H1 (cell line): ENCODE measurements at regions not wholly inside any gene's neighbourhood (a gene's known extent, or its start where the extent isn't known, plus 50 kb on each side); places are given as distances from the start of the nearest gene placed in this dataset.
A peak's percentile ranks its signal among the peaks of the same experiment; 100 is the strongest.

ENCODE experiments used
- CTCF ChIA-PET: fragments of 300-600 bp; sonication (Branson Sonifier 250); formaldehyde crosslinking; loops from one replicate; lab custom pipeline; 2021; ENCODE audit not compliant: partially characterized antibody; lab: Charles Lee
- POLR2A ChIA-PET: fragments of 300-600 bp; sonication (Branson Sonifier 250); formaldehyde crosslinking; loops from one replicate; lab custom pipeline; 2021; ENCODE audit warnings: inconsistent platforms; ENCODE audit not compliant: partially characterized antibody; lab: Charles Lee
- DNase-seq, 2 experiments: peaks; one replicate each; pipeline versions ENCODE4 v3.0.0 to v3.0.0-alpha.2; 2010 to 2022; ENCODE audit warnings: low spot score in 2 of 2, low read depth in 1 of 2, mixed read lengths in 1 of 2
- FAIRE-seq: peaks from 2 replicates; lab custom pipeline; 2011; peaks lifted over from hg19 to GRCh38; lab: Jason Lieb, UNC
- H2AFZ ChIP-seq: 2 replicates; pipeline ENCODE4 v1.8.1; 2012; ENCODE audit warnings: low read length, inconsistent platforms
- H2AK5ac ChIP-seq: 2 replicates; pipeline ENCODE4 v1.6.1; 2013; ENCODE audit warnings: low read depth, low read length
- H2BK120ac ChIP-seq: replicated peaks from 2 replicates; pipeline ENCODE3; 2013; ENCODE audit warnings: low read depth, low read length, inconsistent platforms
- H2BK12ac ChIP-seq: 2 replicates; pipeline ENCODE4 v1.6.1; 2013; ENCODE audit warnings: low read depth, low read length
- H2BK15ac ChIP-seq: 2 replicates; pipeline ENCODE4 v1.6.1; 2013; ENCODE audit warnings: low read length
- H2BK20ac ChIP-seq: 2 replicates; pipeline ENCODE4 v1.6.1; 2013; ENCODE audit warnings: low read length
- H2BK5ac ChIP-seq: 2 replicates; pipeline ENCODE4 v1.6.1; 2013; ENCODE audit warnings: low read depth, low read length
- H3K14ac ChIP-seq: 2 replicates; pipeline ENCODE4 v1.6.1; 2013; ENCODE audit warnings: inconsistent platforms; ENCODE audit not compliant: insufficient read length
- H3K18ac ChIP-seq: 2 replicates; pipeline ENCODE4 v1.6.1; 2013; ENCODE audit warnings: low read length; ENCODE audit errors: extremely low read depth
- H3K23ac ChIP-seq: 2 replicates; pipeline ENCODE4 v1.6.1; 2013; ENCODE audit warnings: inconsistent platforms; ENCODE audit not compliant: insufficient read length
- H3K23me2 ChIP-seq: 2 replicates; pipeline ENCODE4 v1.6.1; 2013; ENCODE audit warnings: low read depth, low read length
- H3K27ac ChIP-seq: 2 replicates; pipeline ENCODE4 v1.6.1; 2011; ENCODE audit warnings: low read depth, low read length, inconsistent platforms
- H3K27me3 ChIP-seq, 4 experiments: replicated peaks in 1 of 4; 1 replicate in 1 of 4; 2 replicates in 3 of 4; pipeline versions ENCODE4 v1.6.1 to v1.8.1; 2011 to 2013; ENCODE audit warnings: low read length in 3 of 4, mild to moderate bottlenecking in 3 of 4, inconsistent platforms in 2 of 4, mixed read lengths in 2 of 4, moderate library complexity in 1 of 4; ENCODE audit not compliant: control insufficient read depth in 3 of 4, insufficient read depth in 3 of 4; ENCODE audit errors: extremely low read depth in 1 of 4
- H3K36me3 ChIP-seq, 4 experiments: 2 replicates each; pipeline versions ENCODE4 v1.6.1 to v1.8.1; 2011 to 2013; ENCODE audit warnings: mild to moderate bottlenecking in 4 of 4, low read length in 3 of 4, moderate library complexity in 2 of 4, control low read depth in 1 of 4, inconsistent platforms in 1 of 4; ENCODE audit not compliant: insufficient read depth in 4 of 4, control insufficient read depth in 2 of 4
- H3K4ac ChIP-seq: replicated peaks from 2 replicates; pipeline ENCODE3; 2013; ENCODE audit warnings: low read length, low read depth, mixed read lengths, inconsistent platforms; ENCODE audit not compliant: insufficient read length
- H3K4me1 ChIP-seq, 4 experiments: replicated peaks in 1 of 4; 1 replicate in 1 of 4; 2 replicates in 3 of 4; pipeline versions ENCODE4 v1.6.1 to v1.8.1; 2011 to 2013; ENCODE audit warnings: low read length in 3 of 4, inconsistent platforms in 2 of 4, mixed read lengths in 1 of 4; ENCODE audit not compliant: insufficient read depth in 4 of 4, control insufficient read depth in 3 of 4
- H3K4me2 ChIP-seq, 2 experiments: 2 replicates each; pipeline versions ENCODE4 v1.6.1 to v1.8.1; 2011 to 2013; ENCODE audit warnings: low read depth in 2 of 2, low read length in 2 of 2, control low read depth in 1 of 2, inconsistent platforms in 1 of 2, mild to moderate bottlenecking in 1 of 2; ENCODE audit not compliant: insufficient read depth in 1 of 2
- H3K4me3 ChIP-seq, 4 experiments: fragments of 200-600, 300-600 bp in 1 of 4; sonication (generic), shearing (Covaris generic), sonication (Bioruptor Twin) in 1 of 4; 2 replicates each; pipeline versions ENCODE4 v1.5.1 to v1.8.1; 2011 to 2016; ENCODE audit warnings: low read length in 4 of 4, low read depth in 3 of 4, control low read depth in 2 of 4, inconsistent platforms in 2 of 4, mild to moderate bottlenecking in 2 of 4, mixed read lengths in 1 of 4, moderate library complexity in 1 of 4; ENCODE audit not compliant: insufficient read depth in 2 of 4; ENCODE audit errors: extremely low read depth in 1 of 4
- H3K56ac ChIP-seq: replicated peaks from 2 replicates; pipeline ENCODE3; 2013; ENCODE audit warnings: low read depth, mild to moderate bottlenecking, mixed read lengths, low read length, inconsistent platforms; ENCODE audit not compliant: insufficient read length
- H3K79me1 ChIP-seq: 2 replicates; pipeline ENCODE4 v1.6.1; 2013; ENCODE audit warnings: low read depth, low read length, control low read depth
- H3K79me2 ChIP-seq, 2 experiments: 2 replicates each; pipeline versions ENCODE4 v1.6.1 to v1.8.1; 2012 to 2013; ENCODE audit warnings: low read length in 2 of 2, mild to moderate bottlenecking in 2 of 2, inconsistent platforms in 1 of 2; ENCODE audit not compliant: insufficient read depth in 2 of 2, control insufficient read depth in 1 of 2
- H3K9ac ChIP-seq, 4 experiments: replicated peaks in 1 of 4; 1 replicate in 1 of 4; 2 replicates in 3 of 4; pipeline versions ENCODE4 v1.6.1 to v1.8.1; 2011 to 2013; ENCODE audit warnings: low read depth in 3 of 4, low read length in 3 of 4, control low read depth in 2 of 4, mild to moderate bottlenecking in 2 of 4, moderate library complexity in 2 of 4, inconsistent platforms in 1 of 4; ENCODE audit errors: extremely low read depth in 1 of 4
- H3K9me3 ChIP-seq, 2 experiments: 2 replicates each; pipeline versions ENCODE4 v1.6.1 to v1.8.1; 2012 to 2013; ENCODE audit warnings: mild to moderate bottlenecking in 2 of 2, moderate library complexity in 2 of 2, control low read depth in 1 of 2, inconsistent platforms in 1 of 2, low read depth in 1 of 2, low read length in 1 of 2, mixed read lengths in 1 of 2; ENCODE audit not compliant: insufficient read depth in 2 of 2
- H4K20me1 ChIP-seq, 2 experiments: replicated peaks in 1 of 2; 2 replicates each; pipeline versions ENCODE3 to v1.8.1; 2011 to 2013; ENCODE audit warnings: inconsistent platforms in 2 of 2, low read length in 2 of 2, mild to moderate bottlenecking in 1 of 2; ENCODE audit not compliant: insufficient read depth in 2 of 2, control insufficient read depth in 1 of 2
- H4K5ac ChIP-seq: 2 replicates; pipeline ENCODE4 v1.6.1; 2013; ENCODE audit warnings: low read length, low read depth, mixed read lengths, inconsistent platforms; ENCODE audit not compliant: insufficient read length
- H4K8ac ChIP-seq: 2 replicates; pipeline ENCODE4 v1.8.0; 2013; ENCODE audit warnings: mild to moderate bottlenecking, moderate library complexity, low read length, inconsistent platforms; ENCODE audit not compliant: insufficient read depth; ENCODE audit errors: extremely low read depth
- H4K91ac ChIP-seq: replicated peaks from 2 replicates; pipeline ENCODE3; 2013; ENCODE audit warnings: low read length, mixed read lengths, inconsistent platforms; ENCODE audit not compliant: insufficient read length
- BACH1 ChIP-seq: IDR thresholded peaks from 2 replicates; pipeline ENCODE4 v1.6.1; 2012; ENCODE audit warnings: low read length, improper control_type of control experiment
- HDAC2 ChIP-seq, 2 experiments: fragments of 300-600 bp in 1 of 2; sonication (generic) in 1 of 2; IDR thresholded peaks; 2 replicates each; pipeline ENCODE4 v1.6.1; 2011 to 2012; ENCODE audit warnings: low read depth in 2 of 2, low read length in 2 of 2, mild to moderate bottlenecking in 2 of 2, moderate library complexity in 2 of 2, borderline replicate concordance in 1 of 2, inconsistent platforms in 1 of 2
- SP1 ChIP-seq: IDR thresholded peaks from 2 replicates; pipeline ENCODE4 v1.6.1; 2011; ENCODE audit warnings: low read depth, low read length
- SP4 ChIP-seq: IDR thresholded peaks from 2 replicates; pipeline ENCODE4 v1.6.1; 2012; ENCODE audit warnings: low read length, inconsistent platforms
- ZNF274 ChIP-seq: IDR thresholded peaks from 2 replicates; pipeline ENCODE4 v1.7.0; 2012; ENCODE audit warnings: low read length, borderline replicate concordance; ENCODE audit errors: extremely low read depth
- WGBS, 2 experiments: shearing (Covaris generic) in 1 of 2; methylation state at CpG; one replicate each; pipeline versions ENCODE4 v1.1.6 to v1.1.7; 2013 to 2015; ENCODE audit warnings: low lambda C conversion rate in 2 of 2, mixed read lengths in 2 of 2, inconsistent platforms in 1 of 2, low coverage in 1 of 2, missing lambda C conversion rate in 1 of 2; ENCODE audit not compliant: insufficient replicate concordance in 2 of 2, insufficient coverage in 1 of 2, insufficient read length in 1 of 2; ENCODE audit errors: extremely low coverage in 1 of 2, missing lambda C conversion rate in 1 of 2; 5-methylcytosine and 5-hydroxymethylcytosine counted together

- H2BK120ac ChIP-seq: no peak overlapping the region
- no peaks in the 10 kb centered on the region for H3K9me3 ChIP-seq
- H4K8ac ChIP-seq: no peak overlapping the region
- no peak overlapping the region for H3K4me3 ChIP-seq
- H4K20me1 ChIP-seq: no peaks in the 10 kb centered on the region
- H2AFZ ChIP-seq: peak overlapping the region; percentile 76; the same call in 1 of the 2 replicates
- CTCF ChIA-PET: interaction anchor here (0.7 kb wide), 1 partner anchor 233 kb away, joined by 3 read pairs; no protein-coding TSS in a partner anchor
- no peak overlapping the region for H3K27ac ChIP-seq
- H2BK15ac ChIP-seq: no peak overlapping the region
- 81% methylated on average over 1 of the region's 2 CpGs; no CpG with 5 or more reads in 1 of the 2 experiments for WGBS, 2 experiments
- H3K23me2 ChIP-seq: no peaks in the 10 kb centered on the region; the same call in 1 of the 2 replicates
- no peak overlapping the region for H2BK12ac ChIP-seq
- no peaks in the 10 kb centered on the region for H3K27me3 ChIP-seq
- H3K56ac ChIP-seq: no peak overlapping the region
- no peak overlapping the region for H3K4me2 ChIP-seq
- 0 out of 2 replicates have a peak overlapping the region, but pooled peaks have one; percentile 53 for H2AK5ac ChIP-seq
- TF ChIP-seq ZNF274 (no peak), BACH1 (no peak), HDAC2 (IDR thresholded peaks at IDR 0.05; ENCODE audit: borderline replicate concordance in 1 of 2, low read depth in 2 of 2, low read length in 2 of 2) (no peak), SP4 (no peak), SP1 (no peak)
- TF ChIP-seq, all 59 proteins: peak for 0
- H3K4me1 ChIP-seq: no peaks in the 10 kb centered on the region
- H3K79me1 ChIP-seq: no peaks in the 10 kb centered on the region
- no peaks in the 10 kb centered on the region for H3K36me3 ChIP-seq
- H3K23ac ChIP-seq: no peak overlapping the region
- no peak overlapping the region for H3K14ac ChIP-seq
- no peaks in the 10 kb centered on the region for H3K79me2 ChIP-seq
- H2BK5ac ChIP-seq: no peak overlapping the region
- no peak overlapping the region for H4K5ac ChIP-seq
- H3K4ac ChIP-seq: no peak overlapping the region
- 0 out of 2 replicates have a peak overlapping the region, but pooled peaks have one; percentile 21 for H2BK20ac ChIP-seq
- no peak overlapping the region for H3K18ac ChIP-seq
- H4K91ac ChIP-seq: no peak overlapping the region
- no peak overlapping the region for H3K9ac ChIP-seq
- DNase-seq (no peak), FAIRE-seq (no peak)
- POLR2A ChIA-PET: interaction anchor here (0.7 kb wide), 1 partner anchor 159 kb away, joined by 3 read pairs; no protein-coding TSS in a partner anchor
Observed at GRCh38 chr4:100569196-100569595, 51.4 kb upstream of the EMCN start.
